ENCODE measurements at regions not wholly inside any gene's neighbourhood (a gene's known extent, or its start where the extent isn't known, plus 50 kb on each side); places are given as distances from the start of the nearest gene placed in this dataset.

- DNase-seq (ENCODE audit: low read depth), result no peak
Observed at GRCh38 chr15:58329781-58330671, 101.8 kb upstream of the LIPC start.

GRCh38 chr15:58330741-58331559, 100.8 kb upstream of the LIPC start:
- no peak for DNase-seq (ENCODE audit: low read depth)

- no peak for DNase-seq (ENCODE audit: low read depth)
Observed at GRCh38 chr15:58331560-58331912, 100.3 kb upstream of the LIPC start.

GRCh38 chr15:58331913-58332675, 99.7 kb upstream of the LIPC start:
- DNase-seq (ENCODE audit: low read depth), result peak; percentile 54

GRCh38 chr15:58332676-58333400, 99.0 kb upstream of the LIPC start:
- no peak for DNase-seq (ENCODE audit: low read depth)

- no peak for DNase-seq (ENCODE audit: low read depth)
Observed at GRCh38 chr15:58334803-58335202, 97.0 kb upstream of the LIPC start.

- DNase-seq (ENCODE audit: low read depth), result no peak
Observed at GRCh38 chr15:58336161-58336560, 95.6 kb upstream of the LIPC start.

GRCh38 chr15:58340176-58340575, 91.6 kb upstream of the LIPC start:
- no peak for DNase-seq (ENCODE audit: low read depth)

GRCh38 chr15:58342508-58342907, 89.3 kb upstream of the LIPC start:
- DNase-seq (ENCODE audit: low read depth), result no peak

GRCh38 chr15:58344213-58345070, 87.3 kb upstream of the LIPC start:
- DNase-seq (ENCODE audit: low read depth), result no peak

GRCh38 chr15:58346361-58346760, 85.4 kb upstream of the LIPC start:
- no peak for DNase-seq (ENCODE audit: low read depth)

GRCh38 chr15:58348095-58348812, 83.5 kb upstream of the LIPC start:
- no peak for DNase-seq (ENCODE audit: low read depth)

GRCh38 chr15:58352026-58352929, 79.5 kb upstream of the LIPC start:
- DNase-seq (ENCODE audit: low read depth), result no peak

GRCh38 chr15:58355382-58355971, 76.3 kb upstream of the LIPC start:
- no peak for DNase-seq (ENCODE audit: low read depth)

GRCh38 chr15:58355973-58356372, 75.8 kb upstream of the LIPC start:
- no peak for DNase-seq (ENCODE audit: low read depth)

- DNase-seq (ENCODE audit: low read depth), result no peak
Observed at GRCh38 chr15:58357529-58358476, 74.0 kb upstream of the LIPC start.

GRCh38 chr15:58360421-58361090, 71.2 kb upstream of the LIPC start:
- DNase-seq (ENCODE audit: low read depth), result no peak

All from activated T-helper 1 cell treated with Interleukin-2 at 50 U/mL for 16 hours (primary cell).